GM19240 (cell line): ENCODE measurements at regions not wholly inside any gene's neighbourhood (a gene's known extent, or its start where the extent isn't known, plus 50 kb on each side); places are given as distances from the start of the nearest gene placed in this dataset.

Source experiments
- DNase-seq: peaks from one replicate; pipeline ENCODE4 v3.0.0; 2011; ENCODE audit warnings: low spot score; ENCODE audit not compliant: insufficient read length

- no peak for DNase-seq
Measured at GRCh38 chr3:117398141-117398899, 688.7 kb downstream of the TUSC7 start.

GRCh38 chr3:117399311-117400078 lies 689.9 kb downstream of the TUSC7 start:
- no peak for DNase-seq

GRCh38 chr3:117400303-117400702 lies 690.7 kb downstream of the TUSC7 start:
- no peak for DNase-seq

GRCh38 chr3:117404141-117404540 lies 694.6 kb downstream of the TUSC7 start:
- DNase-seq = no peak

- DNase-seq = no peak
Measured at GRCh38 chr3:117404730-117405129, 695.2 kb downstream of the TUSC7 start.

GRCh38 chr3:117405359-117405758 lies 695.8 kb downstream of the TUSC7 start:
- no peak for DNase-seq

- no peak for DNase-seq
Measured at GRCh38 chr3:117407317-117407716, 697.7 kb downstream of the TUSC7 start.

- no peak for DNase-seq
Measured at GRCh38 chr3:117408811-117409210, 699.2 kb downstream of the TUSC7 start.

GRCh38 chr3:117409256-117409655 lies 699.7 kb downstream of the TUSC7 start:
- DNase-seq = no peak

GRCh38 chr3:117409701-117410459 lies 700.3 kb downstream of the TUSC7 start:
- no peak for DNase-seq

- no peak for DNase-seq
Measured at GRCh38 chr3:117411971-117412370, 702.4 kb downstream of the TUSC7 start.

- no peak for DNase-seq
Measured at GRCh38 chr3:117417411-117417810, 707.8 kb downstream of the TUSC7 start.

- DNase-seq = no peak
Measured at GRCh38 chr3:117427081-117427480, 717.5 kb downstream of the TUSC7 start.

GRCh38 chr3:117433427-117433826 lies 723.8 kb downstream of the TUSC7 start:
- DNase-seq = no peak

GRCh38 chr3:117434661-117435412 lies 725.3 kb downstream of the TUSC7 start:
- no peak for DNase-seq

- DNase-seq = no peak
Measured at GRCh38 chr3:117435506-117435905, 725.9 kb downstream of the TUSC7 start.

- DNase-seq = no peak
Measured at GRCh38 chr3:117439812-117440211, 730.2 kb downstream of the TUSC7 start.

- no peak for DNase-seq
Measured at GRCh38 chr3:117441851-117442250, 732.3 kb downstream of the TUSC7 start.

- no peak for DNase-seq
Measured at GRCh38 chr3:117442566-117442965, 733.0 kb downstream of the TUSC7 start.

GRCh38 chr3:117443014-117443413 lies 733.4 kb downstream of the TUSC7 start:
- no peak for DNase-seq

GRCh38 chr3:117444175-117444574 lies 734.6 kb downstream of the TUSC7 start:
- DNase-seq = no peak
